Kidney (tissue), 13 donors: ENCODE measurements at regions not wholly inside any gene's neighbourhood (a gene's known extent, or its start where the extent isn't known, plus 50 kb on each side); places are given as distances from the start of the nearest gene placed in this dataset.

Source experiments
- DNase-seq, 5 donors: peaks; one replicate each; pipeline ENCODE4 v3.0.0-alpha.2; 2013 to 2020
- FAIRE-seq: peaks from 2 replicates; lab custom pipeline; 2012; peaks lifted over from hg19 to GRCh38; lab: Jason Lieb, UNC
- H3K27ac ChIP-seq, 2 donors: one replicate each; pipeline ENCODE4 v1.7.0; 2013; ENCODE audit warnings: low read depth in 2 of 2, low read length in 2 of 2, inconsistent platforms in 1 of 2
- H3K27me3 ChIP-seq: one replicate; pipeline ENCODE4 v1.7.1; 2013; ENCODE audit warnings: low read length, inconsistent platforms; ENCODE audit not compliant: control insufficient read depth, insufficient read depth
- H3K36me3 ChIP-seq, 3 donors: one replicate each; pipeline versions ENCODE4 v1.7.0 to v1.7.1; 2013; ENCODE audit warnings: low read length in 3 of 3, control low read depth in 1 of 3, inconsistent platforms in 1 of 3; ENCODE audit not compliant: insufficient read depth in 3 of 3, control insufficient read depth in 2 of 3
- H3K4me1 ChIP-seq, 3 donors: one replicate each; pipeline versions ENCODE4 v1.7.0 to v1.7.1; 2013; ENCODE audit warnings: low read length in 3 of 3, inconsistent platforms in 1 of 3, low read depth in 1 of 3; ENCODE audit not compliant: control insufficient read depth in 2 of 3, insufficient read depth in 2 of 3
- H3K4me3 ChIP-seq, 3 donors: one replicate each; pipeline versions ENCODE4 v1.7.0 to v1.8.1; 2013; ENCODE audit warnings: low read length in 3 of 3, control low read depth in 1 of 3, inconsistent platforms in 1 of 3
- H3K9ac ChIP-seq, 3 donors: one replicate each; pipeline versions ENCODE4 v1.7.0 to v1.7.1; 2013; ENCODE audit warnings: low read length in 3 of 3, control low read depth in 1 of 3, inconsistent platforms in 1 of 3
- H3K9me3 ChIP-seq, 3 donors: one replicate each; pipeline versions ENCODE4 v1.7.0 to v1.7.1; 2013; ENCODE audit warnings: low read length in 3 of 3, control low read depth in 1 of 3, inconsistent platforms in 1 of 3; ENCODE audit not compliant: control insufficient read depth in 2 of 3, insufficient read depth in 1 of 3
- CTCF ChIP-seq: IDR thresholded peaks from 3 replicates; pipeline ENCODE4 v1.5.1; 2012; ENCODE audit warnings: mild to moderate bottlenecking, moderate library complexity, borderline replicate concordance; ENCODE audit not compliant: insufficient read depth; ENCODE audit errors: extremely low read depth
- intact Hi-C: fragments of 100-400 bp; cut with DNase I; formaldehyde crosslinking; loops from one replicate; pipeline ENCODE4 v1.11.1; 2022
- donor health status: control.
- donor health status: control.
- donor health status: control.
- donor health status: control.
- donor health status: control.
- donor health status: DM: yes; HTN: yes; CAD: no.
- donor health status: Normal renal cell carcinoma (clear cell type).

GRCh38 chr17:16882243-16882925 lies 89.5 kb downstream of the TNFRSF13B start:
- Histone ChIP-seq H3K9ac (no peak overlapping the region), H3K27ac (no peak overlapping the region), H3K36me3 (no peaks in the 10 kb centered on the region), H3K27me3 (no peaks in the 10 kb centered on the region), H3K9me3 (no peaks in the 10 kb centered on the region), H3K4me3 (no peak overlapping the region), H3K4me1 (no peaks in the 10 kb centered on the region)
- intact Hi-C loops = no loop called here
- FAIRE-seq (no peak), DNase-seq (no peak)
- no peak for TF ChIP-seq CTCF

- no peak overlapping the region for H3K27ac ChIP-seq
- H3K27me3 ChIP-seq = no peaks in the 10 kb centered on the region
- H3K4me3 ChIP-seq = no peak overlapping the region
- FAIRE-seq (no peak), DNase-seq (no peak)
- H3K9ac ChIP-seq = no peak overlapping the region
- no peaks in the 10 kb centered on the region for H3K9me3 ChIP-seq
- TF ChIP-seq CTCF = no peak
- no peaks in the 10 kb centered on the region for H3K4me1 ChIP-seq
- H3K36me3 ChIP-seq = no peaks in the 10 kb centered on the region
- intact Hi-C loops = no loop called here
Measured at GRCh38 chr17:16881239-16881924, 90.5 kb downstream of the TNFRSF13B start.

GRCh38 chr17:16880843-16881230 lies 91.1 kb downstream of the TNFRSF13B start:
- H3K9ac ChIP-seq = no peak overlapping the region
- H3K36me3 ChIP-seq = no peaks in the 10 kb centered on the region
- H3K4me3 ChIP-seq = no peak overlapping the region
- no peaks in the 10 kb centered on the region for H3K9me3 ChIP-seq
- intact Hi-C loops = no loop called here
- no peaks in the 10 kb centered on the region for H3K4me1 ChIP-seq
- H3K27me3 ChIP-seq = no peaks in the 10 kb centered on the region
- no peak for TF ChIP-seq CTCF
- FAIRE-seq = no peak
- no peak overlapping the region for H3K27ac ChIP-seq
- no peak for DNase-seq
